ENCODE measurements at regions not wholly inside any gene's neighbourhood (a gene's known extent, or its start where the extent isn't known, plus 50 kb on each side); places are given as distances from the start of the nearest gene placed in this dataset.

- TF ChIP-seq CHD7 (IDR thresholded peaks at IDR 0.05; ENCODE audit: insufficient replicate concordance, low read length) = no peak
- no peak for TF ChIP-seq POLR2A (IDR thresholded peaks at IDR 0.05; ENCODE audit: control extremely low read depth in 1 of 2, low read depth in 2 of 2, low read length in 2 of 2)
- TF ChIP-seq CTCF (IDR thresholded peaks at IDR 0.05; ENCODE audit: control extremely low read depth in 1 of 3, insufficient read depth in 1 of 3, low read depth in 1 of 3, low read length in 3 of 3) = no peak
- TF ChIP-seq MAFK (IDR thresholded peaks at IDR 0.05; ENCODE audit: low read depth, low read length) = no peak
- no peak for TF ChIP-seq POU5F1 (IDR thresholded peaks at IDR 0.05; ENCODE audit: low read depth, low read length)
Measured at GRCh38 chr13:44218501-44219240, 155.0 kb upstream of the SERP2 start (continued).
